ENCODE measurements at regions not wholly inside any gene's neighbourhood (a gene's known extent, or its start where the extent isn't known, plus 50 kb on each side); places are given as distances from the start of the nearest gene placed in this dataset.

DNA sequence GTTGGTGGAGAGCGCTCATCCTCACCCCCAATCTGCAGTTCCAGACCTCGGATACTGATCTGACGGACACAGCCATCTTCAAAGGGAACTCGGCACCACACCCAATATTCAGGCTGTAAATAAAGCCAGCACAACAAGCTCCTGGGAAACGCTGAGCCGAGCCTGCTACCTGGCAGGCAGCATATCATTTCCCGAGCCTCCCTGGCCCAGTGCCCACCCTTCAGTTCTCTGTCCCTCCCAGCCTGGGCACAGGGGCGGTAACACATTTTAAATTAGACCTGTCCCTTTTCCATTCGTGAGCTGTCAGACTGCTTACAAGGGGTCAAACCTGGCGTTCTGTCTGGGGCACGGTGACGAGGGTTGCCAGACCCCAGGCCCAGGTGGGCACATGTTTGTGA is 250.5 kb downstream of the ARHGAP12 start:
- Histone ChIP-seq H3K4me2 (ENCODE audit: insufficient read depth, low read length) (no peak overlapping the region), H3K4me3 (ENCODE audit: low read depth in 1 of 2, low read length in 2 of 2) (no peak overlapping the region), H3K36me3 (ENCODE audit: insufficient read depth, low read length) (no peaks in the 10 kb centered on the region), H3K27me3 (ENCODE audit: insufficient read depth, low read length, poor library complexity) (no peaks in the 10 kb centered on the region), H3K79me2 (ENCODE audit: insufficient read depth, low read length) (no peaks in the 10 kb centered on the region), H3K4me1 (ENCODE audit: insufficient read depth, low read length) (no peaks in the 10 kb centered on the region), H3K9me3 (ENCODE audit: insufficient read depth, low read length, severe bottlenecking) (peaks cover 15% of the 10 kb centered on the region), H3K27ac (ENCODE audit: low read length) (no peak overlapping the region), H3K9ac (ENCODE audit: low read depth, low read length) (no peak overlapping the region), H4K20me1 (ENCODE audit: insufficient read depth, low read length) (no peaks in the 10 kb centered on the region), H2AFZ (ENCODE audit: low read depth, low read length) (no peak overlapping the region)
- DNase-seq (no peak), ATAC-seq (ENCODE audit: insufficient read depth, low read depth) (no peak)
- no peak for TF ChIP-seq EZH2 (IDR thresholded peaks at IDR 0.05; ENCODE audit: borderline replicate concordance, low read depth, low read length, severe bottlenecking)
- TF ChIP-seq, protein P1, sequence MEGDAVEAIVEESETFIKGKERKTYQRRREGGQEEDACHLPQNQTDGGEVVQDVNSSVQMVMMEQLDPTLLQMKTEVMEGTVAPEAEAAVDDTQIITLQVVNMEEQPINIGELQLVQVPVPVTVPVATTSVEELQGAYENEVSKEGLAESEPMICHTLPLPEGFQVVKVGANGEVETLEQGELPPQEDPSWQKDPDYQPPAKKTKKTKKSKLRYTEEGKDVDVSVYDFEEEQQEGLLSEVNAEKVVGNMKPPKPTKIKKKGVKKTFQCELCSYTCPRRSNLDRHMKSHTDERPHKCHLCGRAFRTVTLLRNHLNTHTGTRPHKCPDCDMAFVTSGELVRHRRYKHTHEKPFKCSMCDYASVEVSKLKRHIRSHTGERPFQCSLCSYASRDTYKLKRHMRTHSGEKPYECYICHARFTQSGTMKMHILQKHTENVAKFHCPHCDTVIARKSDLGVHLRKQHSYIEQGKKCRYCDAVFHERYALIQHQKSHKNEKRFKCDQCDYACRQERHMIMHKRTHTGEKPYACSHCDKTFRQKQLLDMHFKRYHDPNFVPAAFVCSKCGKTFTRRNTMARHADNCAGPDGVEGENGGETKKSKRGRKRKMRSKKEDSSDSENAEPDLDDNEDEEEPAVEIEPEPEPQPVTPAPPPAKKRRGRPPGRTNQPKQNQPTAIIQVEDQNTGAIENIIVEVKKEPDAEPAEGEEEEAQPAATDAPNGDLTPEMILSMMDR (IDR thresholded peaks at IDR 0.05; ENCODE audit: borderline replicate concordance, extremely low read depth, low read length, poor library complexity, severe bottlenecking): no peak

DNA sequence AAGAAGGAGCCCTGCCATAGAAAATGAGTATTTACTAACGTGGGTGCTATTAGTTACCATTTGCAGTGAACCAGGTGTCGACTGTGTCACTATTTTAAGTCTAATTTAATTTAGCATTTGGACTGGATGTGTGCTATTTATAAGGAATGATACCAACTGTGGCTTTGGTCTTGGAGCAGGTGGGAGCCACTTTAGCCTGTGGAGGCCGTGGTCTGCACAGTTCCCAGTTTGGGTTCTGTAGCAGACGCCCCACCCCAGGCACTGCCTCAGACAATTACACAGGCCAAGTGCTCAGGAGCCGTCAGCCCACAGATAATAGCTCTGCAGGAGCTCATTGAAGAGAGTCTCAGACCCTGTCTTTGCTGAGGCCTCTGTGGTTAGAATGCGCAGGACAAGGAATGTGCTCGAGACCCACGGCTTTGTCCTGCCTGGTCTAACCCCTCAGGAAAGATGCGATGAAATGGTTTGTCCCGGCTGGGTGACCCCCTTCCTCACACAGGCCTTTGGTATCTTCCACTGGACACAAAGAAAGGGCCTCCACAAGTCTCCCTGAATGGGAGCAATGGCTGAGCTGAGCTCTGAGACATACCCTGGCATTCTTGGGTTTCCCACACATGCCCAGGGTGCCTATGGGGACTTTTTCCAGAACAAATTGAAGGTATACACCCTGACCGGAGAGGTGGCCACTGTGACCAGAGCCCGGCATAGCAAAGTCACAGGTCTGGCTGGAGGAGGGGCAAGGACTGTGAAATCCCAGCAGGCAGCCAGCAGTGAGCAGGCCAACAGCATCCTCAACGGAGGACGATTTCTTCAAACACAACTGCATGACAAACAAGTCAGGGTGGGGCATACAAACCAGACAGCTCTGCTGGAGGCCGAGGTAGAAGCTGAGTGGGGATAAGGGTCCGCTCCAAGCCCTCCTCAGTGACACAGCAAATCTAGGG is 251.2 kb downstream of the ARHGAP12 start:
- DNase-seq (no peak), ATAC-seq (ENCODE audit: insufficient read depth, low read depth) (no peak)
- H3K4me2 ChIP-seq (ENCODE audit: insufficient read depth, low read length): no peak overlapping the region
- H4K20me1 ChIP-seq (ENCODE audit: insufficient read depth, low read length): no peaks in the 10 kb centered on the region
- no peak overlapping the region for H2AFZ ChIP-seq (ENCODE audit: low read depth, low read length)
- peaks cover 12% of the 10 kb centered on the region for H3K9me3 ChIP-seq (ENCODE audit: insufficient read depth, low read length, severe bottlenecking)
- H3K79me2 ChIP-seq (ENCODE audit: insufficient read depth, low read length): no peaks in the 10 kb centered on the region
- H3K36me3 ChIP-seq (ENCODE audit: insufficient read depth, low read length): no peaks in the 10 kb centered on the region
- H3K4me1 ChIP-seq (ENCODE audit: insufficient read depth, low read length): no peaks in the 10 kb centered on the region
- TF ChIP-seq, protein P1 (IDR thresholded peaks at IDR 0.05; ENCODE audit: borderline replicate concordance, extremely low read depth, low read length, poor library complexity, severe bottlenecking): no peak
- no peak for TF ChIP-seq EZH2 (IDR thresholded peaks at IDR 0.05; ENCODE audit: borderline replicate concordance, low read depth, low read length, severe bottlenecking)
- no peak overlapping the region for H3K9ac ChIP-seq (ENCODE audit: low read depth, low read length)
- H3K27ac ChIP-seq (ENCODE audit: low read length): no peak overlapping the region
- H3K27me3 ChIP-seq (ENCODE audit: insufficient read depth, low read length, poor library complexity): no peaks in the 10 kb centered on the region
- H3K4me3 ChIP-seq (ENCODE audit: low read depth in 1 of 2, low read length in 2 of 2): no peak overlapping the region

DNA sequence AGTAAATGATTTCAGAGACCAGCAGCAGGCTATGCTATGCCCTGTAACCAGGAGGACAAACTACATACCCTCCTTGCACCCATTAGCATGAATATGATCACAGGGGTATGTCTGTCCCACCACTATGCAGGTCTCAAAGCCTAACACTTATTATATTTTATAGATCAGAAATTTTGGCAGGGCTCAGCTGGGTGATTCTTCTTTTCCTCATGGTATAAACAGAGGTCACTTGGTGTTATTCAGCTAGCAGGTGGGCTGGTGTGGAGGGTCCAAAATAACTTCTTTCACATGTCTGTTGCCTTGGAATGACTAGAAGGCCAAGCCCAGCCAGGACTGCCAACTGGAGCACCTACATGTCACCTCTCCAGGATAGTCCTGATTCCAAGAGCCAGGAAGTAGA is 252.9 kb downstream of the ARHGAP12 start:
- no peaks in the 10 kb centered on the region for H3K27me3 ChIP-seq (ENCODE audit: insufficient read depth, low read length, poor library complexity)
- no peaks in the 10 kb centered on the region for H3K4me1 ChIP-seq (ENCODE audit: insufficient read depth, low read length)
- H3K9me3 ChIP-seq (ENCODE audit: insufficient read depth, low read length, severe bottlenecking): peaks cover 9% of the 10 kb centered on the region
- H3K9ac ChIP-seq (ENCODE audit: low read depth, low read length): no peak overlapping the region
- H4K20me1 ChIP-seq (ENCODE audit: insufficient read depth, low read length): no peaks in the 10 kb centered on the region
- no peaks in the 10 kb centered on the region for H3K79me2 ChIP-seq (ENCODE audit: insufficient read depth, low read length)
- TF ChIP-seq, protein P1 (IDR thresholded peaks at IDR 0.05; ENCODE audit: borderline replicate concordance, extremely low read depth, low read length, poor library complexity, severe bottlenecking): no peak
- TF ChIP-seq EZH2 (IDR thresholded peaks at IDR 0.05; ENCODE audit: borderline replicate concordance, low read depth, low read length, severe bottlenecking): no peak
- no peak overlapping the region for H3K4me2 ChIP-seq (ENCODE audit: insufficient read depth, low read length)
- H3K27ac ChIP-seq (ENCODE audit: low read length): no peak overlapping the region
- no peak overlapping the region for H3K4me3 ChIP-seq (ENCODE audit: low read depth in 1 of 2, low read length in 2 of 2)
- DNase-seq: no peak
- no peak overlapping the region for H2AFZ ChIP-seq (ENCODE audit: low read depth, low read length)
- no peak for ATAC-seq (ENCODE audit: insufficient read depth, low read depth)
- H3K36me3 ChIP-seq (ENCODE audit: insufficient read depth, low read length): no peaks in the 10 kb centered on the region
